Ishikawa (cell line): ENCODE measurements at regions not wholly inside any gene's neighbourhood (a gene's known extent, or its start where the extent isn't known, plus 50 kb on each side); places are given as distances from the start of the nearest gene placed in this dataset.
A peak's percentile ranks its signal among the peaks of the same experiment; 100 is the strongest.

Source experiments
- CEBPB ChIP-seq: IDR thresholded peaks from 2 replicates; pipeline ENCODE4 v1.6.1; 2012
- EP300 ChIP-seq: IDR thresholded peaks from 2 replicates; pipeline ENCODE4 v1.6.1; 2012; ENCODE audit warnings: borderline replicate concordance
- FOXM1 ChIP-seq: IDR thresholded peaks from 2 replicates; pipeline ENCODE4 v1.6.1; 2012; ENCODE audit warnings: low read depth, borderline replicate concordance
- MAX ChIP-seq: IDR thresholded peaks from 2 replicates; pipeline ENCODE4 v1.6.1; 2012
- RAD21 ChIP-seq: IDR thresholded peaks from 2 replicates; pipeline ENCODE4 v1.6.1; 2012; ENCODE audit warnings: low read depth
- REST ChIP-seq: IDR thresholded peaks from 2 replicates; pipeline ENCODE4 v1.6.1; 2012; ENCODE audit warnings: low read depth, mild to moderate bottlenecking

GRCh38 chr9:108478431-108479332 is 377.1 kb downstream of the ACTL7B start:
- TF ChIP-seq EP300 (peak; percentile 66; the same call in 1 of the 2 replicates), MAX (no peak), FOXM1 (no peak), RAD21 (no peak), CEBPB (no peak; the same call in 1 of the 2 replicates), REST (no peak)
